ENCODE measurements at regions not wholly inside any gene's neighbourhood (a gene's known extent, or its start where the extent isn't known, plus 50 kb on each side); places are given as distances from the start of the nearest gene placed in this dataset.

- TF ChIP-seq CTCF (IDR thresholded peaks at IDR 0.05; ENCODE audit: poor library complexity, severe bottlenecking): no peak
- TF ChIP-seq EZH2 (IDR thresholded peaks at IDR 0.05; ENCODE audit: borderline replicate concordance, insufficient read depth, low read length, poor library complexity, severe bottlenecking): no peak
- TF ChIP-seq POLR2AphosphoS5 (IDR thresholded peaks at IDR 0.05): no peak
- TF ChIP-seq MXI1 (conservative IDR thresholded peaks at IDR 0.05; ENCODE audit: poor library complexity, severe bottlenecking): no peak
- no peak for TF ChIP-seq REST (IDR thresholded peaks at IDR 0.05; ENCODE audit: borderline replicate concordance)
- no peak for TF ChIP-seq TAF1 (IDR thresholded peaks at IDR 0.05; ENCODE audit: low read depth)
- TF ChIP-seq EP300 (conservative IDR thresholded peaks at IDR 0.05; ENCODE audit: poor library complexity, severe bottlenecking): no peak
- no peak for TF ChIP-seq SMC3 (conservative IDR thresholded peaks at IDR 0.05; ENCODE audit: poor library complexity)
- TF ChIP-seq RAD21 (conservative IDR thresholded peaks at IDR 0.05): no peak
Measured at GRCh38 chr15:61794276-61794675, 266.0 kb downstream of the VPS13C start.

Data from neural cell (in vitro differentiated cells).